Fibroblast of skin of back (primary cell): ENCODE measurements at regions not wholly inside any gene's neighbourhood (a gene's known extent, or its start where the extent isn't known, plus 50 kb on each side); places are given as distances from the start of the nearest gene placed in this dataset.
"Not testable (repeated sequence)": the region's sequence is repeated elsewhere in the genome, so short reads cannot be mapped to it uniquely, and the experiment has no call there.

Source experiments
- DNase-seq: peaks from one replicate; pipeline ENCODE4 v3.0.0-alpha.2; 2013

DNA sequence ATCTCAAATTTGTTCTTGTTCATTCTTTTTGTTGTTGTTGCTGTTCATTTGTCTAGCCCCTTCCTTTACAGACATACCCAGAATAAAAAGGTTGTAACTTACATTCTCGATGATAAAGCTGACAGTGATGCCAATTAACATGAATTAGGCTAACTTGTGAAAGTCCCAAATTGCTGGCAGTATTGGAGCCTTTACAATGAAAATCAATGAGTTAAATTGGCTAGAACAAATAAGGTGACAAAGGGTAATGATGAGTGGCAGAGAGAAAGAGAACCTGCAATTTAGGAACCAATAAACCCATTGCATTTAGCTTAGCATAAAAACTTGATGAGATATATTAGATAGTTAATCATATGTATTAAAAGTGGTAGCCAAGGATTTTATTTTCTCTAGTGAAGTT, 521.0 kb downstream of the ADCYAP1 start:
- no peak for DNase-seq

DNA sequence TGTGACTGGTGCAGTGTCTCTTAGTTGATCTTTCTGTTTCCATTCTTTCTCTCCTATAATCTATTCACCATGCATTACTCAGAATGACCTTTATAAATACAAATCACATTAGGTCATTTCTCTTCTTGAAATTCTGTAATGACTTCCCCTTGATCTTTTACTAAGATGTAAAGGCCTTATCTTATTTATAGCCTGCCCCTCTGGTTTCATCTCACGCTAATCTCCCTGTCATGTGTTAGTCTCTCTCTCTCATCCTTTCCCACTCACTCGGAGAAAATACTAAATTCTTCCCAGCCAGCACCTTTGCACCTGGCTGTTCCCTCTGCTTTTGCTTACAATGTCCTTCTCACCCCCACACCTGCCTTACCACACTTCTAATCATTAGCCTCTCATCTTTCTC, 530.8 kb downstream of the ADCYAP1 start:
- DNase-seq = no peak

DNA sequence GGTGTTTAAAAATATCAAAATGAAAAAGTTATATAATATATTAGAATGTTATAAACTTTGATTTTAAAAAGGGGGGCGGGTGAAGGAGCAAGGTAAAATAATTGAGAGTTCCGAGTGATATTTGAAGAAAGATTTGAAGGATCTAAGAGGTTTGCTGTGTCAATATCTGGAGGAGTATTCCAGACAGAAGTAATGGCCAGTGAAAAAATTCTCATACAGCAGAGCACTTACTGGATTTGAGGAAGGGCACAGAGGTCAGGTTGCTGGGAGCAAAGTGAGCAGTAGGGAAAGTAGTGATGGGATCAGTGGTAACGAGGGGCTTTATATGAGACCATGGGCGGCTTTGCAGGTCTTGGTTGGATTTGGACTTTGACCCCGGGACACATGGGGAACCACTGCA, 531.5 kb downstream of the ADCYAP1 start:
- DNase-seq = no peak

DNA sequence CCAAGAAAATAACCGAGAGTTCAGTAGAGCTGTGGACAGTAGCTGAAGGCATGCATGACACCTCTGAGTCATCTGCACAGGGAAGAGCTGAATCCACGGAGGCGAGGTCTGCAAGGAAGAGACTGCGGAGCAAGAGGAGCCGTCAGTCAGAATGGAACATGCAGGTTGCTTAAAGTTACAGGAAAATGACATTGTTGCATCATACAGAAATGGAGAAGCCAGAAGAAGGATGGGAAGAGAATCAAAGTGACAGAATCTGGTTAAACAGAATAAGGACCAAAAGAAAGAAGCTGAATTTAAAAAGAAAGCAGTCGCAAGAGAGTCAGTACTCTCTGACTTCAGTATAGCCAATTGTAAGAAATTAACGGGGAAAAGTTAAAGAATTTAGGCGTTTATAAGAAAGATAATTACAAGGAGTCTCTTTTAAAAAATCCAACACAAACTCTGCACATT, 533.8 kb downstream of the ADCYAP1 start:
- no peak for DNase-seq

DNA sequence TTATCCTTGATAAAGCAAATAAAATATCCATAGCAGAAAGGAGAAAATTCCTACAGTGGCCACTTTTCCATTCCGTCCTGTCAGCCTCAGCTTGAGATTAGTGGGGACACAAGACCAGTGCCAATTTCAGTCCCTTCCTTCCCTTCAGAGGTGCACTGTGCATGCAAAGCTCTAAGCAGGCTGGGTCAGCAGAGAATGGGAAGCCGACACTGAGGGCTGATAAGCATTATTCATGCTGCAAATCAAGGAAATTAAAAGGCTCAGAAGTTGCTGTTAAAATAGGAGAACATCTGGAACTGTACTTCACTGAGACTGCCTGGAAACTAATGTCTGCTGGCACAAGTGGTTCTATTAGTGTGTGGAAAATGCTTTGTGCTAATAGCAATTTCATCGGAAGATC, 534.3 kb downstream of the ADCYAP1 start:
- no peak for DNase-seq

DNA sequence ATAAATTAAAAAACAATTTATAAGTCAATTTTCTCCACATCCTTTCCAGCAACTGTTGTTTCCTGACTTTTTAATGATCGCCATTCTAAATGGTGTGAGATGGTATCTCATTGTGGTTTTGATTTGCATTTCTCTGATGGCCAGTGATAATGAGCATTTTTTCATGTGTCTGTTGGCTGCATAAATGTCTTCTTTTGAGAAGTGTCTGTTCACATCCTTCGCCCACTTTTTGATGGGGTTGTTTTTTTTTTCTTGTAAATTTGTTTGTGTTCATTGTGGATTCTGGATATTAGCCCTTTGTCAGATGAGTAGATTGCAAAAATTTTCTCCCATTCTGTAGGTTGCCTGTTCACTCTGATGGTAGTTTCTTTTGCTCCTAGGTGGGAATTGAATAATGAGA, 539.4 kb downstream of the ADCYAP1 start:
- DNase-seq = not testable (repeated sequence)

DNA sequence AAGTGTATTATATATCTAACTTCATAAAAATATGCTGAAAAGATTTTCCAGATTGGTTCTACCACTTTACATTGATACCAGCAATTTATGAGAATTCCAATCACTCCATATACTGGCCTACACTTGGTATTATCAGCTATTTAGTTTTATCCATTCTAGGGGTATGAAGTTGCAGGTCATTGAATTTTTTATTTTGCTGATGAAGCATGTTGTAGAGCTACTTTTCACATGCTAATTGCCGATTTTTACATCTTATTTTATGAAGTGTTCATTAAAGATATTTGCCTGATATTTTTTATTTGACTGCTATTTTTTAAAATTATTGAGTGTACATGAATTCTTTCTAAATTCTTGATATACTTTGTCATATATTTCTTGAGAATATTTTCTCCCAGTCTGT, 542.1 kb downstream of the ADCYAP1 start:
- no peak for DNase-seq

DNA sequence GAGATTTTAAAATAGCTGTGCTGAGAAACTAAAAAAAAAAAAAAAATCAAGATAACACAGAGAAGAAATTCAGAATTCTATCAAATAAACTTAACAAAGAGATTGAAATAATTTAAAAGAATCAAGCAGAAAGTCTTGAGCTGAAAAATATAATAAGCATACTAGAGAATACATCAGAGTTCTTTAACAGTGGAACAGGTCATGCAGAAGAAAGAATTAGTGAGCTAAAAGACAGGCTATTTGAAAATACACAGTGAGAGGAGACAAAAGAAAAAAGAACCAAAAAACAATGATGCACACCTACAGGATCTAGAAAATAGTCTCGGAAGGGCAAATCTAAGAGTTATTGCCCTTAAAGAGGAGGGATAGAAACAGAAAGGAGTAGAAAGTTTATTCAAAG, 548.1 kb downstream of the ADCYAP1 start:
- no peak for DNase-seq

DNA sequence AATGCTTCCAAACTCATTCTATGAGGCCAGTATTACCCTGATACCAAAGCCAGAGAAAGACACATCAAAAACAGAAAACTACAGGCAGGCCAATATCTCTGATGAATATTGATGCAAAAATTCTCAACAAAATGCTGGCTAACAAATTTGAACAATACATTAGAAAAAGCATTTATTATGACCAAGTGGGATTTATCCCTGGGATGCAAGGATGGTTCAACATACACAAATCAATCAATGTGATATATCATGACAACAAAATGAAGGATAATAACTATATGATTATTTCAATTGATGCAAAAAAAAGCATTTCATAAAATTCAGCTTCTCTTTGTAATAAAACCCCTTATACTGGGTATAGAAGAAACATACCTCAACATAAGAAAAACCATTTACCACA, 550.9 kb downstream of the ADCYAP1 start:
- no peak for DNase-seq

DNA sequence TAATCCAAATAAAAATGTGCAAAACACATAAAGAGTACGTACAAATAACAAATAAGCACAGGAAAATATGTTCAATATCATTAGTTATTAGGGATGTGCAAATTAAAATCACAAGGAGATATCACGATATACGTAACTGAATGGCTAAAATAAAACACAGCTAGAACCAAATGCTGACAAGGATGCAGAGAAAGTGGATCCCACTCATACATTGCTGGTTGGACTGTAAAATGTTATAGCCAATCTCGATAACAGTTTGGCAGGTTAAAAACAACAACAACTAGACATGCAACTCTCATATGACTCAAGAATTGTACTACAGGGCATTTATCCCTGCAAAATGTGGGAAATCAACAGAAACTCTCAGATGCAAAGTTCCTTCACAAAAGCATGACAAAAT, 553.9 kb downstream of the ADCYAP1 start:
- no peak for DNase-seq

DNA sequence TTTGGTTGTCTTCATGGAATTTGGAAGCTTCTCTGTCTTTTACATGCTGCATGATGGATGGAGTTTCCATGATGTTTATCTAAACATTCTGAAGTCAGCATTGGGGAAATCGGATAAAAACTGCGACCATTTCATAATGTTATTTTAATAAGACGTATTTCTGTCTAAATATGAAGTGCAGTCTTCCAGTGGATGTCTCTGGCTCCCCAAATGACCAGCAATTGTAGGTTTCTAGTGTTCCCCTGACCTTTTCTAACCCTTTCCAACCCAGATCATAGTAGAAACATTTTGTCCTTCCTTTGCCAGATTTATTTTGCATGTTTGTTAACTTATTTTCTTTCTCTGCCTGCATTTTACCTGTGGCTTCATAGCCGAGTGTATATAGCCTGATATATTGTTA, 559.3 kb downstream of the ADCYAP1 start:
- DNase-seq = no peak

DNA sequence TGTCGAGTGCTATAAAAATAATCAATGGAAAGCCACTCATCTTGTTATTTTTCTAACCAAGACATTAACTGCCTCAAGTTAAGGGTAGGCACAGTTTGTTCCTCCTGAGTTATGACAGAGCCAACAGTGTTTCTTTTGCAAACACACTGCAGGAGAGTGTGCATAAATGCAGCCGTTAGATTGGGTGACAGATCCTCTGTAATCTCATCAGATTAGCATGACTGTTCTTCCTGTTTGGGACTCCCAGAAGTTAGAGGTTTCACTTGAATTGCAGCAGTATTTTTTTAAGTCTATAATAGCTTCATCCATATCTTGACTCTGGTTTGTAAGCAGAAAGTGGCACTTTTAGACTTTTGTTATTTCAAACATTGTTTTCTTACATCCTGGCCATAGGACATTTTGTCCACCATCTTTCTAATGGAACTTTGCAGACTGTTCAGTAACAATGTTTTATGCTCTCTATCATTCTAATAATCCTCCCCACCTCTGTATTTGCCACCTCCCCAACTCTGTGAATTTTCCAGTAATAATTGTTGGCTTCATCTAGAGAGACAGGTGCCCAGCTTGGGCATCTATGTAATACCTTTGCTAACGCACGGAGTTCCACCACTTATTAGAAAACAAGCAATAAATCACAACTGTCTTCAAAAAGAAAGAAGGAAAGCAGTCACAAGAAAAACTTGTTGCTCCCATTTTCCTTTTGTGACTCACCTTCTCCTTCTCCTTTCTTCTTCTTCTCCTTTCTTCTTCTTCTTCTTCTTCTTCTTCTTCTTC, 560.0 kb downstream of the ADCYAP1 start:
- no peak for DNase-seq

DNA sequence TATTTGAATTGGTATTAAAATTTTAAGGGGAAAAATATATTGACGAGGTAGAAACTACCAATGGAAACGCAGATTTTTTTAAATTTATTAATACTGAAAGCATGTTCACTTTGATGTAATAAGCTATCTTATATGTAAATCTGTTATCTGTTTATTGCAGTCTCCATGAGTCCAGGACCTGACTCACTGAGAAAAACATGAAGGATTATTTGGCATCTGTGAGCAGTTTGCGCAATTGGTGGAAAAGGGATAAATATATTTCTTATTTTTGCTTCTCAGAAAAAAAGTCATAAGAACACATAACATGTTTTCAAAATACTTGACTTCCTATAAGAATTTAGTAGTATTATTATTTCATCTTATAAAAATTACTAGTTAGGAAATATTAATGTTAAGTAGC, 561.4 kb downstream of the ADCYAP1 start:
- no peak for DNase-seq

DNA sequence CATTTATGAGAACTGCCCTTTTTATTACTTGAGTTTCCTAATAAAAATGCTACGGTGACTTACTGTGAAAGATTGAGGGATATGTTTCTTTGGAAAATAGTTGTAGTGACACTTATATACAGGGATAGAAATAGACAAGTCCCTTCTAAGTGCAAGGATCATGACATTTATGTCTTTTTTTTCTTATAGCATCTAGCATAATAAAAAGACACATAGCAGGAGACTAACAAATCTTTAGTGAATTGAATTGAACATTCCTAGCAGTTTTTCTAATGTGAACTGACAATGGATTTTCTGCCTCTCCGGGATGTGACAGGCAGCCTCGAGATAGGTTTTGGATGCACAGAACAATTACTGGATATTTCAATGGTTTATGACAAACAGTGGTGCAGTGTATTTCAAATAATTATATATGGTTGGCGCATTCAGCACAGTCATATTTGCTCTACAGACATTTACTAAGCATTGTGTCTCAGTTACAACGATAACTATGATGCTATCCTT, 562.8 kb downstream of the ADCYAP1 start:
- DNase-seq = no peak

DNA sequence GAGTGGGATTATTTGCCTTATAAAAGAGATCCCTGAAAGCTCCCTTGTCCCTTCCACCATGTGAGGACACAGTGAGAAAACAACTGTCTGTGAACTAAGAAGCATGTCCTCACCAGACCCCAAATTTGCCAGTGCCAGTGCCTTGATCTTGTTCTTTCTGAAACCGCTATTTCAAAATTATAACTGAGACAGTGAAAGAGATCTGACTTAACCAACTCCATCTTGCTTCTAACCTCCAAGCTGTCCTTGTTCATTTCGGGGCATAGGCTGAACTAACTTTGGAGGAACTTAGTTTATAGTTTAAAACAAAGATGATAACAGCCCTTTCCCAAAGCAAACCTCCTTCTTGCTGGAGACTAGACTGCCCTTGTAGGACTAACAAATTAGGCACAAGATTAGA, 563.9 kb downstream of the ADCYAP1 start:
- no peak for DNase-seq

DNA sequence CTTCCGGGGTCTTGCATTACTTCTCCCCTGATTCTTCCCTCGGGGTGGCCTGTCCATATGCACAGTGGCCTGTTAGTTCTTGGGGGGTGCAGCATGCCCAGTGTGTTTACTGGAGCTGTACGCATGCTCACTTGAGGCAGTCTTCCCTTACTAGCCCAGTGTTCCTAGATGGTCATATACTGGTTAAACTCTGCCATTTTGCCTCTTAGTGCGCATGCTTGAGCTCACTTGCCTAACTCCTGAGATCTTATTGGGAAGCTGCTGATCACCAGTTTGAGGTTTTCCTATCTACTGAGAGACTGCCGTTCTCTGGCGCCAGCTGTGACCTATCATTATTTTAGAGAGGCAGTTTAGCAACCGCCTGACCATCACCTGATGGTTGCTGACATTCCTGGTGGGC, 571.2 kb downstream of the ADCYAP1 start:
- DNase-seq = no peak

DNA sequence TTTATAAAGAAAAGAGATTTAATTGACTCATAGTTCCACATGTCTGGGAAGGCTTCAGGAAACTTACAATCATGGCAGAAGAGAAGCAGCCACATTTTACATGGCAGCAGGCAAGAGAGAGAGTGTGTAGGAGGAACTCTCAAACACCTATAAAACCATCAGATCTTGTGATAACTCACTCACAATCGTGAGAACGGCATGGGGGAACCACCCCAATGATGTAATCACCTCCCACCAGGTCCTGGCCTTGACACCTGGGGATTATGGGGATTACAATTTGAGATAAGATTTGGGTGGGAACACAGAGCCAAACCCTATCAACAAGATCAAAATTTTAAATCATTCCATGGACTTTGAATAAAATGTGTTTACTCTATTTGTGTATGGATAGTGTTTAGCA, 575.6 kb downstream of the ADCYAP1 start:
- no peak for DNase-seq

DNA sequence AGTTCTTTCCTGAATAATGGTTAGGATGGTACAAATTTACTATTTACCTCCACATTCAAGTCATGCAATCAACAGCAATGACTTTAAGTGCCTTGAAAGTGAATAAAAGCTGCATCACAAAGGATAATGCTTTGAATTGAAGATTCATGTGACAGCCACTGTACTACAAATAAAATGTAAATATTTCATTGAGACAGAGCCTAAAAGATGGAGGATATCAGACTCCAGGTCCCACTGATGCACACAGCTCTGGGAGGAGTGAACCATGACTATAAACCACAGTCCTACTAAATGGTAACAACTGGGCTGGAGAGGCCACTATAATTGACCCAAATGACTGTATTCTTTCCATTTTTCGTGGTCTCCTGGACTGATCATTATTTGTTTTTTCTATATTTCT, 576.9 kb downstream of the ADCYAP1 start:
- DNase-seq = no peak

DNA sequence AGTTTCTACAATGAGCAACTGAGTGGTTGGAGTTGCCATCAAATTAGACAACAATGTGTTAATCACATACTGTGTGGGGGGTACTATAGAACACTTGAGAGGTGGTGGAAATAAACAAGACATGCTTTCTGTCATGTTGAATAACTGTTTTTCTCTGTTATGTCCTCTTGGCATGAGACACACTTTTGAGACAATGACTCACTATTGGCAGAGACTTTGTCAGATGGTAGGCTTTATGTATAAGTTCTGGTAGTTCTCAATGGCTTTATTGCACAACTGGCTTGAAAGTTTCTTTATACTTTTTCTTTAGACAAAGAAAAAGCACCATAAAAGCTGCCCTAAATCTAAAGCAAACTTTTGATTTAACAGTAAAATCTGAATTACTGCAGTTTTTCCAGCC, 578.7 kb downstream of the ADCYAP1 start:
- DNase-seq = no peak

DNA sequence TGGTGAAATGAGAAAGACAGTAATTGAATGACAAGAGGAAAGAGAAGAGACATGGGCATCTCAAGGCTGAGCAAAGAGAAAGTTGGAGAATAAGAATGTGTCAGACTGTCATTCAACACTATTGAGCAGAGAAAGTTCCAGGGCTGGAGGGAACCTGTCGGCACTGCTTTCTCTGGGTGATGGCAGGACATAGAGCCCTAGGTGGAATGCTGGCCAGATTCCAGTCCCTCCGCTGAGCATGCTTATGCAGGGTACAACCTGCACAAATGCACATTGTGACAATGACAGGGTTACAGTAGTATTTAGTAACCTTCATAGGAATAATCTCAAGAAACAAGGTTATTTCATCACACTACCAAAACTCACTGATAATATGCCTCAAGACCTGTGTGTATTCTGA, 582.8 kb downstream of the ADCYAP1 start:
- DNase-seq = no peak

DNA sequence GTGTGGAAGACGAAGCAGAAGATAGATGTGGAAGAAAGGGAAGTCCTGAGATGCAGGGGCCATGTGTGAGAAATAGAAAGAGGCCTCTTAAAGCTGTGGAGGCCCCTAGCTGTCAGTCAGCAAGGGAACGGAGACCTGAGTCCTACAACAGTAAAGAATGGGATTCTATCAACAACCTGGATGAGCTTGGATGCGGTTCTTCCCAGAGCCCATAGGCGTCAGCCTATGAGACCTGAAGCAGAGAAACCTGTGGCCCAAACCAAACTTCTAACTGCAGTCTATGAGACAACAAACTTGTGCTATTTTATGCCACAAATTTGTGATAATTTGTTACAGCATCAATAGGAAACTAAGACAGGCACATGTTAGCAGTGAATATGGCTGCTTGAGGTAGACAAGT, 583.7 kb downstream of the ADCYAP1 start:
- DNase-seq = no peak

DNA sequence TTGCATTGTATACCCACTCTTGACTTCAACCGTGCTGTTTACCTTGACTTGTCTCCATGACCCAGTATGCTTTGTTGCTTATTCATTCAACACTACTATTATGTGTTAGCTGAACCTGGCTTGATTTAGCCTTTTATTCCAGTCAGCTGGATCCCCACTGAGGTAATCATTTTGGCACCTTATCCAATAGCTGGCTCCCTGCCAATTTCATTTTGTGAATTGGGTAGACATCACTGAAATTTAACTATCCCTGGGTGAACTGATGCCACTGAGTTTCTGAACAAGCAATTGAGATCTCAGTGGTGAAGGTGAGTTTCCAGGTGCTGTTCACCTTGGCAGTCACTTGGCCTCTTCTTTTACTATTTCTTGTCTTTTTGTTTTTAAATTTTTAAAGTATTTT, 584.3 kb downstream of the ADCYAP1 start:
- DNase-seq = no peak

DNA sequence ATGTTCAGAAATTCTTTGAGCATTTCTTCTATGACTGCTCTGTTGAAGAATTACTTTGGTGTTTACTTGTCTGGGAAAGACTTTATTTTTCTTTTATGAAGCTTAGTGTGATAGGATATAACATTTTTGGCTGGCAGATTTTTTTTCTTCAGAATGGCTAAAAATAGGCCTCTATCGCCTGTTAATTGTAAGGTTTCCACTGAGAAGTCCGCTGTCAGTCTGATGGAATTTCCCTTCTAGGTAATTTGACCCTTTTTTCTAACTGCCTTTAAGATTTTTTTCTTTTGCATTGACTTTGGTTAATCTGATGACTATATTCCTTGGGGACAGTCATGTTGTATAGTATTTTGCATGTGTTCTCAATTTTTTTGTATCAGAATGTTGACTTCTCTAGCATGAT, 590.7 kb downstream of the ADCYAP1 start:
- DNase-seq = no peak

DNA sequence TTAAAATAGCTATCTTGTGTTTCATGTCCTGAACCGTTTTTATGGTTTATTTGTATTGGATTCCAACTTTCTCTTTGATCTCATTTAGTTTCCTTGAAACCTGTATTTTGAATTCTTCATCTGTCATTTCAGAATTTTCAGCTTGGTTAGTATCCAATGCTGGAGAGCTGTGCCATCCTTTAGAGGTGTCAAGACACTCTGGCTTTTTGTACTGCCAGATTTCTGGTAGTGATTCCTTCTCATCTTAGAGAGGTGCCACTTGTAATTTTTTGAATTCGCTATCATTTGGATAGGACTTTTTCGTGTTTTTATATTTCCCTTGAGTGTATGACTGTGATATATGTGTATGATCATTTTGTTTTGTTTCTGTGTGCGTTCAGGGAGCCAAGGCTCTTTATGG, 591.4 kb downstream of the ADCYAP1 start:
- DNase-seq = no peak

DNA sequence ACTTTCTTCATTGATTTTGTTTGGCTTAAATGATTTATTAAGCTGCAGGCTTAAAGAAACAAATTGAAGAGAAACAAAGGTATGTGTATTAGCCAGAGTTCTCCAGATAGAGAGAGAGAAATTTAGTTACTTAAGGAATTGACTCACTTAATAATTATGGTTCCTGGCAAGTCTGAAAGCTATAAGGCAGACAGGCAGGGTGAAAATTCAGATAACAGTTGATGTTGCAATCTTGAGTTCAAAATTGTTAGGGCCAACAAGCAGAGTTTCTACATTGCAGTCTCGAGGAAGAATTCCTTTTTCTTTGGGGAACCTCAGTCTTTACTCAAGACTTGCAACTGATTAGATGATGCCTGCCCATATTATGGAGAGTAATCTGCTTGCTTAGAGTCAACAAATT, 593.5 kb downstream of the ADCYAP1 start:
- DNase-seq = no peak
